BJ (cell line): ENCODE measurements at regions not wholly inside any gene's neighbourhood (a gene's known extent, or its start where the extent isn't known, plus 50 kb on each side); places are given as distances from the start of the nearest gene placed in this dataset.

Experiments used
- CTCF ChIA-PET: fragments of 350-600 bp; formaldehyde crosslinking; extraction: SDS; loops from one replicate; lab custom pipeline; 2021; ENCODE audit warnings: antibody characterized with exemption, inconsistent platforms; lab: Yijun Ruan, JAX
- POLR2A ChIA-PET: fragments of 300-600 bp; sonication (Branson Sonifier 250); formaldehyde crosslinking; extraction: SDS; loops from one replicate; lab custom pipeline; 2021; ENCODE audit warnings: antibody characterized with exemption; lab: Charles Lee
- DNase-seq: peaks from one replicate; pipeline ENCODE4 v3.0.0-alpha.2; 2011; ENCODE audit warnings: low read depth
- H3K27me3 ChIP-seq: 2 replicates; pipeline ENCODE4 v1.6.0; 2011; ENCODE audit warnings: low read length; ENCODE audit not compliant: control insufficient read depth, insufficient read depth
- H3K36me3 ChIP-seq: 2 replicates; pipeline ENCODE4 v1.5.1; 2011; ENCODE audit warnings: low read length; ENCODE audit not compliant: control insufficient read depth, insufficient read depth
- H3K4me3 ChIP-seq: 2 replicates; pipeline ENCODE4 v1.5.1; 2011; ENCODE audit warnings: low read depth, mild to moderate bottlenecking, control low read depth, low read length
- TF ChIP-seq, protein P1 (sequence below): IDR thresholded peaks from 2 replicates; pipeline ENCODE4 v1.5.1; 2011; ENCODE audit warnings: low read depth, mild to moderate bottlenecking, control low read depth, inconsistent platforms, low read length, moderate library complexity; ENCODE audit not compliant: insufficient read depth

GRCh38 chr4:115376866-115377265 lies 263.4 kb upstream of the NDST4 start:
- TF ChIP-seq, protein P1, sequence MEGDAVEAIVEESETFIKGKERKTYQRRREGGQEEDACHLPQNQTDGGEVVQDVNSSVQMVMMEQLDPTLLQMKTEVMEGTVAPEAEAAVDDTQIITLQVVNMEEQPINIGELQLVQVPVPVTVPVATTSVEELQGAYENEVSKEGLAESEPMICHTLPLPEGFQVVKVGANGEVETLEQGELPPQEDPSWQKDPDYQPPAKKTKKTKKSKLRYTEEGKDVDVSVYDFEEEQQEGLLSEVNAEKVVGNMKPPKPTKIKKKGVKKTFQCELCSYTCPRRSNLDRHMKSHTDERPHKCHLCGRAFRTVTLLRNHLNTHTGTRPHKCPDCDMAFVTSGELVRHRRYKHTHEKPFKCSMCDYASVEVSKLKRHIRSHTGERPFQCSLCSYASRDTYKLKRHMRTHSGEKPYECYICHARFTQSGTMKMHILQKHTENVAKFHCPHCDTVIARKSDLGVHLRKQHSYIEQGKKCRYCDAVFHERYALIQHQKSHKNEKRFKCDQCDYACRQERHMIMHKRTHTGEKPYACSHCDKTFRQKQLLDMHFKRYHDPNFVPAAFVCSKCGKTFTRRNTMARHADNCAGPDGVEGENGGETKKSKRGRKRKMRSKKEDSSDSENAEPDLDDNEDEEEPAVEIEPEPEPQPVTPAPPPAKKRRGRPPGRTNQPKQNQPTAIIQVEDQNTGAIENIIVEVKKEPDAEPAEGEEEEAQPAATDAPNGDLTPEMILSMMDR: no peak
- H3K27me3 ChIP-seq: no peaks in the 10 kb centered on the region
- DNase-seq: no peak
- CTCF ChIA-PET: no interaction called here
- POLR2A ChIA-PET: no interaction called here
- H3K4me3 ChIP-seq: no peak overlapping the region
- no peaks in the 10 kb centered on the region for H3K36me3 ChIP-seq

DNA sequence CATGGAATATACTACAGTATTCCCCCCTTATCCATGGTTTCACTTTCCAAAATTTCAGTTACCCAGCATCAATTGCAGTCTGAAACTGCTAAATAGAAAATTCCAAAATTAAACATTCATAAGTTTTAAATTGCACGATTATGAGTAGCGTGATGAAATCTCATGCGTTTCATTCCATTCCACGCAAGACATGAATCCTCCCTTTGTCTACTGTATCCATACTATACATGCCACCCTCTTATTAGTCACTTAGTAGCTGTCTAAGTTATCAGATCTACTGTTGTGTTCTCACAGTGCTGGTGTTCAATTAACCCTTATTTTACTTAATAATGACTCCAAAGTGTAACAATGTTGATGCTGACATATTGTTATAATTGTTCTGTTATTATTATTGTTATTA lies 261.2 kb upstream of the NDST4 start:
- POLR2A ChIA-PET: no interaction called here

GRCh38 chr4:115370490-115370889 lies 257.1 kb upstream of the NDST4 start:
- ChIA-PET POLR2A (no interaction called here), CTCF (no interaction called here)
- Histone ChIP-seq H3K4me3 (no peak overlapping the region), H3K27me3 (no peaks in the 10 kb centered on the region), H3K36me3 (no peaks in the 10 kb centered on the region)
- no peak for DNase-seq
- TF ChIP-seq, protein P1: no peak

More for the DNA sequence above, 261.2 kb upstream of the NDST4 start:
- no peaks in the 10 kb centered on the region for H3K27me3 ChIP-seq
- no peak overlapping the region for H3K4me3 ChIP-seq
- H3K36me3 ChIP-seq: no peaks in the 10 kb centered on the region
- no peak for DNase-seq
- CTCF ChIA-PET: no interaction called here
- TF ChIP-seq, protein P1: no peak

- ChIA-PET CTCF (no interaction called here), POLR2A (no interaction called here)
- Histone ChIP-seq H3K4me3 (no peak overlapping the region), H3K36me3 (no peaks in the 10 kb centered on the region), H3K27me3 (no peaks in the 10 kb centered on the region)
- TF ChIP-seq, protein P1: no peak
- DNase-seq: no peak
Observed at GRCh38 chr4:115370012-115370411, 256.6 kb upstream of the NDST4 start.

DNA sequence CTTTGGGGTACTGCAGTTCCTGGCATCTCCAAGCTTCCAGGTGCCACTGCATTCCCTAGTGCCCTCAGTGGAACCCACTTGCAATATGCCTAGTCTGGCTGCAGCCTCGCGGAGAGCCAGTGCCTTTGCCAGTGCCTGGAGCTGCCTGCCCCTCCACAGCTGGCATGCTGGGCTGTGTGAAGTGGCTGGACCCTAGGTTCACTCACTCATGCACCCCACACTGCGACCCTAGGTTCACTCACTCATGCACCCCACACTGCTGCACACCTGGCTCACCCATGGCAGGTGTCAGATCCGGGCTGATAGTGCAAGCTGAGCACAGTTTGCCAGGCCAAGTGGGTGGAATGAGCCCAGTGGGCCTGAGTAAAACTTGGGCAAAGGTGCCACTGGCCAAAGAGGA lies 253.0 kb upstream of the NDST4 start:
- Histone ChIP-seq H3K27me3 (no peaks in the 10 kb centered on the region), H3K36me3 (no peaks in the 10 kb centered on the region), H3K4me3 (no peak overlapping the region)
- DNase-seq: no peak
- CTCF ChIA-PET: no interaction called here
- POLR2A ChIA-PET: no interaction called here
- TF ChIP-seq, protein P1: no peak
